ENCODE measurements at regions not wholly inside any gene's neighbourhood (a gene's known extent, or its start where the extent isn't known, plus 50 kb on each side); places are given as distances from the start of the nearest gene placed in this dataset.

- TF ChIP-seq, protein P1, sequence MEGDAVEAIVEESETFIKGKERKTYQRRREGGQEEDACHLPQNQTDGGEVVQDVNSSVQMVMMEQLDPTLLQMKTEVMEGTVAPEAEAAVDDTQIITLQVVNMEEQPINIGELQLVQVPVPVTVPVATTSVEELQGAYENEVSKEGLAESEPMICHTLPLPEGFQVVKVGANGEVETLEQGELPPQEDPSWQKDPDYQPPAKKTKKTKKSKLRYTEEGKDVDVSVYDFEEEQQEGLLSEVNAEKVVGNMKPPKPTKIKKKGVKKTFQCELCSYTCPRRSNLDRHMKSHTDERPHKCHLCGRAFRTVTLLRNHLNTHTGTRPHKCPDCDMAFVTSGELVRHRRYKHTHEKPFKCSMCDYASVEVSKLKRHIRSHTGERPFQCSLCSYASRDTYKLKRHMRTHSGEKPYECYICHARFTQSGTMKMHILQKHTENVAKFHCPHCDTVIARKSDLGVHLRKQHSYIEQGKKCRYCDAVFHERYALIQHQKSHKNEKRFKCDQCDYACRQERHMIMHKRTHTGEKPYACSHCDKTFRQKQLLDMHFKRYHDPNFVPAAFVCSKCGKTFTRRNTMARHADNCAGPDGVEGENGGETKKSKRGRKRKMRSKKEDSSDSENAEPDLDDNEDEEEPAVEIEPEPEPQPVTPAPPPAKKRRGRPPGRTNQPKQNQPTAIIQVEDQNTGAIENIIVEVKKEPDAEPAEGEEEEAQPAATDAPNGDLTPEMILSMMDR (IDR thresholded peaks at IDR 0.05) = no peak
- no peaks in the 10 kb centered on the region for H3K4me1 ChIP-seq
- no peaks in the 10 kb centered on the region for H3K9me3 ChIP-seq
- H3K4me3 ChIP-seq = no peak overlapping the region
- H3K27ac ChIP-seq = no peak overlapping the region
- intact Hi-C loops (cut with DNase I; ENCODE audit: low total_unique reads) = no loop called here
- no peaks in the 10 kb centered on the region for H3K27me3 ChIP-seq
- DNase-seq = no peak
- no peaks in the 10 kb centered on the region for H3K36me3 ChIP-seq
Measured at GRCh38 chr1:78223417-78224215, 177.8 kb downstream of the GIPC2 start.

- TF ChIP-seq, protein P1 (IDR thresholded peaks at IDR 0.05) = no peak
- H3K36me3 ChIP-seq = no peaks in the 10 kb centered on the region
- intact Hi-C loops (cut with DNase I; ENCODE audit: low total_unique reads) = no loop called here
- H3K27me3 ChIP-seq = no peaks in the 10 kb centered on the region
- H3K27ac ChIP-seq = no peak overlapping the region
- H3K4me1 ChIP-seq = no peaks in the 10 kb centered on the region
- no peak overlapping the region for H3K4me3 ChIP-seq
- H3K9me3 ChIP-seq = no peaks in the 10 kb centered on the region
- no peak for DNase-seq
Measured at GRCh38 chr1:78224246-78224785, 178.6 kb downstream of the GIPC2 start.

DNA sequence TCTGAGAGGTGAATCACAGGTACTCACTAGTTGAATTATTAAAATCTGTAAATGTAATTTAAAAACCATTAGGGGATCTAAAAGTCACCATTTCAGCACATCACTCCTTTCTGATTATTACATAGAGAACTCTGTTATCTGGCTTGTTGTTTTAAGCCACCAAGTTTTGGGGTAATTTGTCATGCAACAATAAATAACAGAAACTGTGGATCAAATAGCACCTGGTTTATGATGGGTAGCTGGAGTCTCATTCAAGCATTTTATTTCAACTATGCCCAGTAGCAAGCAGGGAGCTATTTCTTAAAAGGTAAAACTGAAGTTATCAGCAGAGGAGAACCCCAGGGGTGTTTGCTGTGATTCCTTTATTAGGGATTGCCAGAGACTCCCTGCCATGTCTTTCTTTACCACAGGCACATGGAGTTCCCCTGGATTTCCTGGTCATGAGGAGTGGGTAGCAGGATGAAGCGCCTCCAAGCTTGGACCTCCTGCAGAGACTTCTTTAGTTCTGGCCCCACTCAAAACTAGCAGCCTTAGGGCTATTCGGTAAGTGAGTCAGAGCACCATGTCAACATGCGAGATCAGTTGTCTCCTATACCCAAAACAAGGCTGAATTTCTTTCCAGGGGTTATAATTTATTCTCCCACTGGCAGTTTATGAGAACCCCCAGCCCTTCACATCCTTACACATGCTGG, 179.2 kb downstream of the GIPC2 start:
- TF ChIP-seq, protein P1 (IDR thresholded peaks at IDR 0.05) = no peak
- Histone ChIP-seq H3K36me3 (no peaks in the 10 kb centered on the region), H3K4me1 (no peaks in the 10 kb centered on the region), H3K9me3 (no peaks in the 10 kb centered on the region), H3K27me3 (no peaks in the 10 kb centered on the region), H3K27ac (no peak overlapping the region), H3K4me3 (no peak overlapping the region)
- intact Hi-C loops (cut with DNase I; ENCODE audit: low total_unique reads) = no loop called here
- no peak for DNase-seq

DNA sequence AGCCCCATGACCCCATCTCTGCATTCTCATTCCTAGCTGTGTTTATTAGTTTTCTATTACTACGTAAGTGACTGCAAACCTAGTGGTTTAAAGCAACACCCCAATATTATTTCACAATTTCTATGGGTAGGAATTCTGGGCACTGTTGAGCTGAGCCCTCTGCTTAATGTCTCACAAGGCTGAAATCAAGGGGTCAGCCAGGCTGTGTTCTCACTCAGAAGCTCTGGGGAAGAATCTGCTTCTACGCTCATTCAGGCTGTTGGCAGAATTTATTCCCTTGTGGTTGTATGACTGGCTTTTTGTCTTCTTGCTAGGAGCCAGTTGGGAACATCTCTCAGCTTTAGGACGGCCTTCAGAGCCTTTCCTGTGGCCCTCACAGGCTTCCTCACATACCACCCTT, 181.0 kb downstream of the GIPC2 start:
- TF ChIP-seq, protein P1 (IDR thresholded peaks at IDR 0.05) = no peak

GRCh38 chr1:78227705-78228635, 182.2 kb downstream of the GIPC2 start:
- Histone ChIP-seq H3K27me3 (no peaks in the 10 kb centered on the region), H3K4me3 (no peak overlapping the region), H3K4me1 (no peaks in the 10 kb centered on the region), H3K27ac (no peak overlapping the region), H3K9me3 (no peaks in the 10 kb centered on the region), H3K36me3 (no peaks in the 10 kb centered on the region)
- intact Hi-C loops (cut with DNase I; ENCODE audit: low total_unique reads) = no loop called here
- no peak for DNase-seq
- TF ChIP-seq, protein P1 (IDR thresholded peaks at IDR 0.05) = no peak

More for the DNA sequence above, 181.0 kb downstream of the GIPC2 start:
- no peak overlapping the region for H3K27ac ChIP-seq
- no peaks in the 10 kb centered on the region for H3K27me3 ChIP-seq
- H3K4me3 ChIP-seq = no peak overlapping the region
- no peaks in the 10 kb centered on the region for H3K4me1 ChIP-seq
- DNase-seq = peak; percentile 77 to 79
- no peaks in the 10 kb centered on the region for H3K9me3 ChIP-seq
- intact Hi-C loops (cut with DNase I; ENCODE audit: low total_unique reads) = no loop called here
- H3K36me3 ChIP-seq = no peaks in the 10 kb centered on the region
